SK-N-SH (cell line): ENCODE measurements at regions not wholly inside any gene's neighbourhood (a gene's known extent, or its start where the extent isn't known, plus 50 kb on each side); places are given as distances from the start of the nearest gene placed in this dataset.

ENCODE experiments used
- CTCF ChIA-PET: fragments of 300-600, 350-600 bp; formaldehyde crosslinking; extraction: SDS; loops from one replicate; lab custom pipeline; 2021; lab: Yijun Ruan, JAX
- POLR2A ChIA-PET: fragments of 350-600 bp; sonication (Branson Sonifier 250); formaldehyde crosslinking; extraction: SDS; loops from one replicate; lab custom pipeline; 2020; ENCODE audit warnings: antibody characterized with exemption, inconsistent platforms; lab: Yijun Ruan, JAX
- DNase-seq: peaks from one replicate; pipeline ENCODE4 v3.0.0; 2012
- H2AFZ ChIP-seq: fragments of 200-600 bp; sonication (generic); 2 replicates; pipeline ENCODE4 v1.8.1; 2016; ENCODE audit warnings: antibody characterized with exemption, mild to moderate bottlenecking, low read depth
- H3F3A ChIP-seq: fragments of 200-600 bp; sonication (generic); replicated peaks from 2 replicates; pipeline ENCODE3; 2016; ENCODE audit warnings: antibody characterized with exemption, mild to moderate bottlenecking; ENCODE audit not compliant: insufficient read depth
- H3K27ac ChIP-seq, 2 experiments: fragments of 200-500 bp in 1 of 2; fragments of 200-600 bp in 1 of 2; sonication (Bioruptor generic) in 1 of 2; sonication (generic), shearing (Covaris generic) in 1 of 2; 2 replicates each; pipeline versions ENCODE4 v1.5.1 to v1.6.1; 2014 to 2016; ENCODE audit warnings: low read depth in 2 of 2, inconsistent platforms in 1 of 2, low read length in 1 of 2, mild to moderate bottlenecking in 1 of 2, mixed read lengths in 1 of 2
- H3K27me3 ChIP-seq: fragments of 200-600 bp; sonication (generic), shearing (Covaris generic); 2 replicates; pipeline ENCODE4 v1.6.1; 2016; ENCODE audit warnings: mixed run types; ENCODE audit not compliant: insufficient read depth
- H3K36me3 ChIP-seq, 2 experiments: fragments of 200-500 bp in 1 of 2; fragments of 200-600 bp in 1 of 2; sonication (Bioruptor generic) in 1 of 2; sonication (generic) in 1 of 2; replicated peaks in 1 of 2; 2 replicates each; pipeline versions ENCODE3 to v1.5.1; 2014 to 2016; ENCODE audit warnings: low read length in 1 of 2, mild to moderate bottlenecking in 1 of 2; ENCODE audit not compliant: insufficient read depth in 2 of 2, control insufficient read depth in 1 of 2
- H3K4me1 ChIP-seq, 2 experiments: fragments of 200-500 bp in 1 of 2; fragments of 200-600 bp in 1 of 2; sonication (Bioruptor generic) in 1 of 2; sonication (generic), shearing (Covaris generic) in 1 of 2; 2 replicates each; pipeline versions ENCODE4 v1.5.1 to v1.6.1; 2014 to 2016; ENCODE audit warnings: low read depth in 1 of 2, low read length in 1 of 2, mixed run types in 1 of 2; ENCODE audit not compliant: insufficient read depth in 2 of 2, control insufficient read depth in 1 of 2
- H3K4me2 ChIP-seq: fragments of 200-600 bp; sonication (generic), shearing (Covaris generic); 2 replicates; pipeline ENCODE4 v1.6.1; 2017; ENCODE audit warnings: mixed run types
- H3K4me3 ChIP-seq, 2 experiments: fragments of 200-500 bp in 1 of 2; fragments of 200-600 bp in 1 of 2; sonication (Bioruptor generic) in 1 of 2; sonication (generic), shearing (Covaris generic) in 1 of 2; 2 replicates each; pipeline versions ENCODE4 v1.5.1 to v1.8.1; 2014 to 2016; ENCODE audit warnings: low read depth in 2 of 2, inconsistent platforms in 1 of 2, low read length in 1 of 2, mild to moderate bottlenecking in 1 of 2, mixed read lengths in 1 of 2, moderate library complexity in 1 of 2
- H3K79me2 ChIP-seq: fragments of 200-600 bp; sonication (generic); 2 replicates; pipeline ENCODE4 v1.8.1; 2017; ENCODE audit warnings: mild to moderate bottlenecking; ENCODE audit not compliant: insufficient read depth
- H3K9ac ChIP-seq: fragments of 200-600 bp; sonication (generic); 2 replicates; pipeline ENCODE4 v1.6.1; 2017; ENCODE audit warnings: mixed run types
- H3K9me2 ChIP-seq: fragments of 200-600 bp; sonication (generic); 2 replicates; pipeline ENCODE4 v1.6.1; 2017; ENCODE audit warnings: mixed run types
- H3K9me3 ChIP-seq: fragments of 200-600 bp; sonication (generic); 2 replicates; pipeline ENCODE4 v1.6.1; 2017; ENCODE audit warnings: mixed run types, mild to moderate bottlenecking, moderate library complexity
- H4K20me1 ChIP-seq: fragments of 200-600 bp; sonication (generic); 2 replicates; pipeline ENCODE4 v1.6.1; 2017; ENCODE audit warnings: mild to moderate bottlenecking, mixed run types; ENCODE audit not compliant: insufficient read depth
- CHD2 ChIP-seq: fragments of 150-350 bp; IDR thresholded peaks from 2 replicates; pipeline ENCODE4 v1.6.1; 2018; ENCODE audit warnings: low read length; ENCODE audit not compliant: partially characterized antibody
- ELF1 ChIP-seq: IDR thresholded peaks from 2 replicates; pipeline ENCODE4 v1.4.0; 2012
- EZH2phosphoT487 ChIP-seq: fragments of 200-600 bp; sonication (generic); IDR thresholded peaks from 2 replicates; pipeline ENCODE4 v1.6.1; 2017; ENCODE audit warnings: low read depth, mixed run types, mild to moderate bottlenecking, antibody characterized with exemption, moderate library complexity, borderline replicate concordance
- GABPA ChIP-seq: IDR thresholded peaks from 2 replicates; pipeline ENCODE4 v1.4.0; 2012; ENCODE audit warnings: low read depth, mild to moderate bottlenecking
- GATA2 ChIP-seq: sonication (generic); formaldehyde crosslinking; IDR thresholded peaks from 2 replicates; pipeline ENCODE4 v1.5.0; 2020; ENCODE audit warnings: mild to moderate bottlenecking, missing genetic modification reagents
- IRF3 ChIP-seq: fragments of 150-350 bp; IDR thresholded peaks from 2 replicates; pipeline ENCODE4 v1.6.1; 2016; ENCODE audit warnings: mild to moderate bottlenecking, low read depth, low read length
- MAX ChIP-seq: IDR thresholded peaks from 2 replicates; pipeline ENCODE4 v1.4.0; 2012; ENCODE audit warnings: low read depth
- NRF1 ChIP-seq: IDR thresholded peaks from 2 replicates; pipeline ENCODE4 v1.6.1; 2012; ENCODE audit warnings: low read depth, mild to moderate bottlenecking, low read length
- PBX3 ChIP-seq: IDR thresholded peaks from 2 replicates; pipeline ENCODE4; 2012
- RCOR1 ChIP-seq: fragments of 150-350 bp; IDR thresholded peaks from 2 replicates; pipeline ENCODE4 v1.6.1; 2017; ENCODE audit warnings: antibody characterized with exemption, low read length
- RXRA ChIP-seq: IDR thresholded peaks from 2 replicates; pipeline ENCODE4 v1.4.0; 2012; ENCODE audit warnings: low read depth, mild to moderate bottlenecking, borderline replicate concordance
- SMC3 ChIP-seq: IDR thresholded peaks from 2 replicates; pipeline ENCODE4 v1.6.1; 2012; ENCODE audit warnings: low read depth, low read length, improper control_type of control experiment
- TAF1 ChIP-seq: IDR thresholded peaks from 2 replicates; pipeline ENCODE4 v1.6.1; 2012; ENCODE audit warnings: low read depth, mild to moderate bottlenecking, low read length, moderate library complexity, borderline replicate concordance
- TCF12 ChIP-seq: IDR thresholded peaks from 2 replicates; pipeline ENCODE4 v1.4.0; 2012
- TEAD4 ChIP-seq: IDR thresholded peaks from 2 replicates; pipeline ENCODE4 v1.4.0; 2012; ENCODE audit warnings: mild to moderate bottlenecking, borderline replicate concordance; ENCODE audit not compliant: insufficient read depth
- ZBTB33 ChIP-seq: IDR thresholded peaks from 2 replicates; pipeline ENCODE4 v1.4.0; 2012; ENCODE audit warnings: low read depth, borderline replicate concordance
- WGBS: methylation state at CpG from one replicate; pipeline ENCODE4 v1.1.6; 2017; ENCODE audit warnings: low lambda C conversion rate; 5-methylcytosine and 5-hydroxymethylcytosine counted together
- TF ChIP-seq, protein P1 (sequence below): fragments of 150-350 bp; IDR thresholded peaks from 2 replicates; pipeline ENCODE4 v1.6.1; 2017; ENCODE audit warnings: antibody characterized with exemption, low read length, low read depth, borderline replicate concordance
- TF ChIP-seq, protein P2 (sequence below): IDR thresholded peaks from 2 replicates; pipeline ENCODE4 v1.6.1; 2012; ENCODE audit warnings: mild to moderate bottlenecking, low read depth, low read length, moderate library complexity
- TF ChIP-seq, protein P3 (sequence below): IDR thresholded peaks from 2 replicates; pipeline ENCODE4 v1.4.0; 2012; ENCODE audit warnings: low read depth, borderline replicate concordance

- H3K4me3 ChIP-seq, result no peak overlapping the region
- no peaks in the 10 kb centered on the region for H3K9me3 ChIP-seq
- no peaks in the 10 kb centered on the region for H3K4me1 ChIP-seq
- no peaks in the 10 kb centered on the region for H4K20me1 ChIP-seq
- DNase-seq, result no peak
- H3F3A ChIP-seq, result no peaks in the 10 kb centered on the region
- H3K27me3 ChIP-seq, result no peaks in the 10 kb centered on the region
- no peak overlapping the region for H3K9ac ChIP-seq
- CTCF ChIA-PET, result no interaction called here
- H3K36me3 ChIP-seq, result no peaks in the 10 kb centered on the region
- 70% methylated on average over 2 of the region's 2 CpGs for WGBS
- TF ChIP-seq RCOR1 (no peak), GATA2 (CRISPR knock-in tag) (no peak), RXRA (no peak), SMC3 (no peak), PBX3 (no peak), TAF1 (no peak), ZBTB33 (no peak), EZH2phosphoT487 (no peak), ELF1 (no peak), NRF1 (no peak), TCF12 (no peak), TEAD4 (no peak), CHD2 (no peak), MAX (no peak), IRF3 (no peak), GABPA (no peak)
- TF ChIP-seq, protein P1, sequence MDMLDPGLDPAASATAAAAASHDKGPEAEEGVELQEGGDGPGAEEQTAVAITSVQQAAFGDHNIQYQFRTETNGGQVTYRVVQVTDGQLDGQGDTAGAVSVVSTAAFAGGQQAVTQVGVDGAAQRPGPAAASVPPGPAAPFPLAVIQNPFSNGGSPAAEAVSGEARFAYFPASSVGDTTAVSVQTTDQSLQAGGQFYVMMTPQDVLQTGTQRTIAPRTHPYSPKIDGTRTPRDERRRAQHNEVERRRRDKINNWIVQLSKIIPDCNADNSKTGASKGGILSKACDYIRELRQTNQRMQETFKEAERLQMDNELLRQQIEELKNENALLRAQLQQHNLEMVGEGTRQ, result no peak
- TF ChIP-seq, protein P2, sequence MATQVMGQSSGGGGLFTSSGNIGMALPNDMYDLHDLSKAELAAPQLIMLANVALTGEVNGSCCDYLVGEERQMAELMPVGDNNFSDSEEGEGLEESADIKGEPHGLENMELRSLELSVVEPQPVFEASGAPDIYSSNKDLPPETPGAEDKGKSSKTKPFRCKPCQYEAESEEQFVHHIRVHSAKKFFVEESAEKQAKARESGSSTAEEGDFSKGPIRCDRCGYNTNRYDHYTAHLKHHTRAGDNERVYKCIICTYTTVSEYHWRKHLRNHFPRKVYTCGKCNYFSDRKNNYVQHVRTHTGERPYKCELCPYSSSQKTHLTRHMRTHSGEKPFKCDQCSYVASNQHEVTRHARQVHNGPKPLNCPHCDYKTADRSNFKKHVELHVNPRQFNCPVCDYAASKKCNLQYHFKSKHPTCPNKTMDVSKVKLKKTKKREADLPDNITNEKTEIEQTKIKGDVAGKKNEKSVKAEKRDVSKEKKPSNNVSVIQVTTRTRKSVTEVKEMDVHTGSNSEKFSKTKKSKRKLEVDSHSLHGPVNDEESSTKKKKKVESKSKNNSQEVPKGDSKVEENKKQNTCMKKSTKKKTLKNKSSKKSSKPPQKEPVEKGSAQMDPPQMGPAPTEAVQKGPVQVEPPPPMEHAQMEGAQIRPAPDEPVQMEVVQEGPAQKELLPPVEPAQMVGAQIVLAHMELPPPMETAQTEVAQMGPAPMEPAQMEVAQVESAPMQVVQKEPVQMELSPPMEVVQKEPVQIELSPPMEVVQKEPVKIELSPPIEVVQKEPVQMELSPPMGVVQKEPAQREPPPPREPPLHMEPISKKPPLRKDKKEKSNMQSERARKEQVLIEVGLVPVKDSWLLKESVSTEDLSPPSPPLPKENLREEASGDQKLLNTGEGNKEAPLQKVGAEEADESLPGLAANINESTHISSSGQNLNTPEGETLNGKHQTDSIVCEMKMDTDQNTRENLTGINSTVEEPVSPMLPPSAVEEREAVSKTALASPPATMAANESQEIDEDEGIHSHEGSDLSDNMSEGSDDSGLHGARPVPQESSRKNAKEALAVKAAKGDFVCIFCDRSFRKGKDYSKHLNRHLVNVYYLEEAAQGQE, result no peak
- TF ChIP-seq, protein P3, sequence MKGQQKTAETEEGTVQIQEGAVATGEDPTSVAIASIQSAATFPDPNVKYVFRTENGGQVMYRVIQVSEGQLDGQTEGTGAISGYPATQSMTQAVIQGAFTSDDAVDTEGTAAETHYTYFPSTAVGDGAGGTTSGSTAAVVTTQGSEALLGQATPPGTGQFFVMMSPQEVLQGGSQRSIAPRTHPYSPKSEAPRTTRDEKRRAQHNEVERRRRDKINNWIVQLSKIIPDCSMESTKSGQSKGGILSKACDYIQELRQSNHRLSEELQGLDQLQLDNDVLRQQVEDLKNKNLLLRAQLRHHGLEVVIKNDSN, result no peak
- H3K79me2 ChIP-seq, result no peaks in the 10 kb centered on the region
- no peak overlapping the region for H2AFZ ChIP-seq
- H3K4me2 ChIP-seq, result no peak overlapping the region
- POLR2A ChIA-PET, result no interaction called here
- H3K9me2 ChIP-seq, result no peaks in the 10 kb centered on the region
- H3K27ac ChIP-seq, result no peak overlapping the region
These were observed 335.2 kb downstream of the MIAT start for GRCh38 chr22:26992556-26992955.
